Fibroblast of skin of back (primary cell): ENCODE measurements at regions not wholly inside any gene's neighbourhood (a gene's known extent, or its start where the extent isn't known, plus 50 kb on each side); places are given as distances from the start of the nearest gene placed in this dataset.
"Not testable (repeated sequence)": the region's sequence is repeated elsewhere in the genome, so short reads cannot be mapped to it uniquely, and the experiment has no call there.

Source experiments
- DNase-seq: peaks from one replicate; pipeline ENCODE4 v3.0.0-alpha.2; 2013

DNA sequence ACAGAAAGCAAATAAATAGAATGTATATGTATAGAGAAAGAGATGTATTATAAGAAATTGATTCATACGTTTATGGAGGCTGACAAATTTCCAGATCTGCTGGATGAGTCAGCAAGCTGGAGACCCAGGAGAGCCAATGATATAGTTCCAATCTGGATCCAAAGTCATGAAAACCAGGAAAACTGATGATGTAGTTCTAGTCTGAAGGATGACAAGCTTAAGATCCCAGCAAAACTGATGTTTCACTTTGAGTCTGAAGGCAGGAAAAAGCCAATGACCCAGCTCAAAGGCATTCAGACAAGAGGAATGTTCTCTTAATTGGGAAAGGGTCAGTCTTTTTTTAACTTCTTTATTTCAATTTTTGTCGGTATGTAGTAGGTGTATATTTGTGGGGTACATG is 102.6 kb downstream of the LHFPL1 start:
- DNase-seq = peak; percentile 15

DNA sequence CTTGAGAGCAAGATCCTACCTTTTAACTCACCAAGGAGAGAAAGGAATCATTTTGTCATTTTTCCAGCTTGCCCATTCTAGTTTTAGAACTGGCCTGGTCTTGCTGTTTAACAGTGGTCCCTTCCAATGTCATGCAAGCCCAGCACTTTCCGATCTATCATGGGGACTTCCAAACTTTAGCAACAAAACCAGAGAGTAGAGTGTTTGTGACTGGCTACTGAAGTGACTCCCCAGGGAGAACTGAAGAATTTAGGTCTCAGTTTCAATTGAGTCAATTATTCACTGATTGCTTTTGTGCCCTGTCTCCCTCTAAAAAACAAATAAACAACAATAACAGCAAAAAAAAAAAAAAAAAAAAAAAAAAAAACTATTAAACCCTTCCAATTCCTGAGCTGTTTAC is 108.3 kb downstream of the LHFPL1 start:
- DNase-seq = no peak

DNA sequence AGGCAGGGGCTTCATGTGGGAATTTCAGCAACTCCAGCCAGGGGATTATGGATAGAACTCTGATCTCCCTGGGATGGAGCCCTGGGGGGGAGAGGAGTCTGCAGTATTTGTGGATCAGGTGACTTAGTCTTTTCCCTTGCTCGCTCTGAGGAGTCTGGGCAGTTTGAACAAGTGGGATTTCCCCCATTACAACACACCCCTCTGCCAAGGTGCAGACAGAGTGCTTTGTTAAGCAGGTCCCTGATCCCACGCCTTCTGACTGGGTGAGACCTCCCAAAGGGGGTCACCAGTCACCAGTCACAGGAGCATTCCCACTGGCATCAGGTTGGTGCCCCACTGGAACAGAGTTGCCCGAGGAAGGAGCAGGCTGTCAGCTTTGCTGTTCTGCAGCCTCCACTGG is 123.9 kb downstream of the LHFPL1 start:
- no peak for DNase-seq

DNA sequence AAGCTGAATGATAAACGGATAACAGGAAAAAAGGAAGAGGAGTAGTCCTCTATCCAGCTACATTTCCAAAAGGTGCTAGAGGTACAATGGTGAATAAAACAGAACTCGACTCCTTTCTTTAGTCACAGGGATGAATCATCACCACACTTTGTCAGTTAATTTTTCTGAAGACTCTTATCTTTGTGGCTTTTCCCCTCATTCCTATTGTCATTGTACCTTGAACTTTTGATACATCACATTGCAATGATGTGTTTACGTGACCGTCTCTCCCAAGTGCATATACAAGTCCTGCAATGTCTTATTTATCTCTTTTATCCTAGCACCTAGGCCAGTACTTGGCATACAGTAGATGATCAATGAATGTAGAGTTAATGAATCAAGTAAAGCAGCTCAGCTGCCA is 134.7 kb downstream of the LHFPL1 start:
- no peak for DNase-seq

DNA sequence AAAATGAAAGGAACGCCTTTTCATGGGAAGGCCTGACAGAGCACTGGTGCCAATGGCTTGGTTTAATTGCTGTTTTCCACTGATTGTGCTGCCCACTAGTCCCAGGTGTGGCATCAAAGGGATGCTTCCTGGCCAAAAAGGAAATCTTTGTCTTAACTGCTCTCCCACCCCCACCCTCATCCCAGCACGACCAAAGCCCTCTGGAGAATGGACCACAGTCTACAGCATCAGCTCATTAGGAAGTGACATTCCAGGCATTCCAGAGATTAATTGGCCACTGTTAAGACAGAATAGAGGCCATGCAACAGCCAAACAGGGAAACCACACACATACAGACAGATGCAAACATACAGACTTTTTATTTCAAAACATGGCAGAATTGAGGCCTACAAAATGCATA is 143.2 kb downstream of the LHFPL1 start:
- no peak for DNase-seq

DNA sequence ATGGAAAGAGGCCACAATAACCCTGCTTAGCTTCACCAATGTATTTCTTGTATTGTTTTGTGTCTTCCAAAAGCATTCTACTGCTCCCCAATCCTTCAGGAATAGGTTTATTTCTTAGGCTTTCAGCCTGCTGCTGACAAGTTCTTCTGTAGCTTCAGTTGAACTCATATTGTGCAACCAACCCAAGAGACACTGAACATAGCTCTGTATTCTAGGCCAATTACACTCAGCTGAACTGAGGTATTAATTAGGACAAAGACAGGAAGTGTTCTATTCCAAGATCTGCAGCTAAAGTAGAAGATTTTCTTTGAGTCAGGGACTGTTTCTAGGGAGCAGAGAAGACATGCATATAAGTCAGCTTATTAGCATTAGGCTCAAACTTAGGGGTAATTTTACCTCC is 151.8 kb downstream of the LHFPL1 start:
- DNase-seq = no peak

DNA sequence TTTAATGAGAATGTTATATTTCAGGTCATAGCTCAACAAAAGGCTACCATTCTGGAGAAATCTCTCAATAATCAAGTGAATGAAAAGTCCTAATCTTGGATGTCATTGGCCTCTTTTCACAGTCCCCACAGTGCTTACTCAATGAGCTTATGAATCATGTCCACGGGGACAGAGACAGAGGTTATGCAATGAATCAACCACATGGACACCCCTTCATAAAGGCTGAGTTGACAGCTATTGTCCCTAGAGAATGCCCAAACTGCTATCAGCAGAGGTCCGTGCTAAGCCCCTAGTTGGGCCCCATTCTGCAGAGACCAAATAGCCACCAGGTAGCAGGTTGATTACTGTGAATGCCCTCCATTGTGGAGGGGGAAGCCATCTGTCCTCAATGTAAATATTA is 158.1 kb downstream of the LHFPL1 start:
- no peak for DNase-seq

DNA sequence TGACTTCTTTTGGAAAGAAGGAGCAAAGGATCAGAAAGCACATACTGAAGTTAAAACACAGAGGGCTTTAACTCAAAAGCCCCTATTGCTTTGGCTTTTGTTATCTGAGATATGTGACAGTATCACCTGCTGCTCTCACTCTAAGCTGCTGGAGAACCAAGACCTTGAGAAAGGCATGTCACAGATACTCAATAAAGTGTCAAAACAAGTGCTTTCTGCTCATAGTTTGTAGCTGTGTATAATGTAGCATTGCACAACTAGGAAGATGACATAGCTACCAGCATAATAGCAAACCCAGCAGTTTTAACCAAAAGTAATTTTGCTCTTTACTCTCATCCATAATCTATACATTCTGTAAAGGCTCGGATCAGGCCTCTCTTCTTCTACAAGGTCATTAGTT is 159.6 kb downstream of the LHFPL1 start:
- DNase-seq = no peak

DNA sequence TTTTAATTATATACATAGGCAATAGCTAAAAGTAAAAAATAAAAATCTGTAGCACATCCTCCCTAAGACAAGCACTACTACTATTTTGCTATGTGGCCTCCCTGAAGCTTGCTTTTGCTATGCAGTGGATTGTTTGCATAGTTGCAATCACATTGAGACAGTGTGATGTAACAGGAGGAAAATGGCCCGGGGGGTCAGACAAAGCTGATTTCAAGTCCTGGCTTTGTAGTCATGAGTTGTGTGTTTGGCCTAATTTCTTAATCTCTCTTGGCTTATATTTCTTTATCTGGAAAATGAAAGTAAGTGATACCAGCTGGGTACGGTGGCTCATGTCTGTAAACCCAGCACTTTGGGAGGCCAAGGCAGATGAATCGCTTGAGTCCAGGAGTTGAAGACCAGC is 166.6 kb downstream of the LHFPL1 start:
- DNase-seq = peak; percentile 0

DNA sequence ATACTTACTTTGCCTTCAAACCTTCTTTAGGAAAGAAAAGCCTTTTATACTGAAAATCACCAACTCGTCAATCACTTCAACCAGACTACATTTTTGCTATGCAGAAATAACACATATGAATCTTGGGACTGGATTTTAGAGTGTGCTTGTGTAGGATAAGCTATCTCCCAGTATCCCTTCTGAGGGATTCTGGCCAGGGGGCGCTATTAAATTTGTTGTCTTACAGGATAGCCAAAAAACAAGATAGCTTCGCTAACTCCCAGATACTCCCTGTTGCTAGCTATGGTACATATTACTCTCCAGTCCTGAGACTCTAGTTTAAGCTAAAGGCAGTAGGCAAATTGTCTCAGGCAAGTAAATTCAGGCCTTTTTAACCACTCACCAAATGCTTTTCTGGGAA is 167.2 kb downstream of the LHFPL1 start:
- DNase-seq = no peak

DNA sequence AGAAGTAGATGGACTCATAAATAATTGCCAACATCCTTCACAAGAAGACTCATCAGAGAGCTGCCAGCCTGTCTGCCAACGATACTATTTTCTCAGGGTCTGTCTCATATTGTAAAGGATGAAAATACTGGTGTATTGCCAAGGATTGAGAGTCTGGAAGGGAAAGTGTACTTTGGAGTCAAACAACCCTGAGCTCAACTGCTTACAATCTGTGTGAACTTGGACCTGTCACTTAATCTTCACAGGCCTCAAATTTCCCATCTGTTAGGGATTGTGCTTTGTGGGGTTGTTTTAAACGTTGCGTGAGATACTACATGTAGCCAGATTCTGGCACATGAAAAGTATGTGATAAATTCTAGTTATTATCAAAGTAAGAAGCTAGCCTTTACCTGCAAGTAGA is 169.1 kb downstream of the LHFPL1 start:
- DNase-seq = no peak

DNA sequence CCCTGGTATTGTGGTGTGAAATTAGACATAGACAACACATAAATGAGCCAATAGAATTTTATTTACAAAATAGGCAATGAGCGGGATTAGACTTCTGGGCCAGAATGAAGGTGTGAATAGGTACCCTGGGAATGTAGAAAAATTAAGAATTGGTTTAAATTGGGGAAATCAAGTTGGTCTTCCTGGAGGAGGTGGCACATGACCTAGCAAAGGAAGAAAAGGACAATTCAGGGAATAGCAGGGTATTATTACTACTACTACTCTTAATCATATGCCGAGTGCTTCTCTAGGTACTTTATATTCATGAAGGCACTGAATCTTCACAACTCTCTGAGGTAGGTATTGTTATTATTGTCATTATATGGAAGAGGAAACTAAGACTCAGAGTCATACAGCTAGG is 202.1 kb downstream of the LHFPL1 start:
- DNase-seq = no peak

DNA sequence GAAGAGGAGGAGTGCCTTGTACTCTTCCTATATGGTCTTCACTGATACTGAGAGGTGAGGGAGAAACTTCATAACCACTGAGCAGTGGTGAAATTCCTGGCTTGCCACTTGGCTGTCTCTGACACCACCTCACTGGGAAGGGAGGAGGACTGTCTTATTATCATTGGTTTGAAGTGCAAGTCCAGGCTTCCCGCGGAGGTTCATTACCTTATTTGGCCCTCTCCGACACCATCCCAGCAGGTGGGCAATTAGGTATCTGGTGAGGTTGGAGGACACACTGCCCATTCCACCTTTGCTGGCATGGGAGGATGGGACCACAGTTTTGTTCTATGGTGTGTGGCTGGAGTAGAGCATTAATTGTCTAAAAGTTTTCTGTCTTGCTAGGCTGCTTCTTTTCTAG is 206.1 kb downstream of the LHFPL1 start:
- no peak for DNase-seq

DNA sequence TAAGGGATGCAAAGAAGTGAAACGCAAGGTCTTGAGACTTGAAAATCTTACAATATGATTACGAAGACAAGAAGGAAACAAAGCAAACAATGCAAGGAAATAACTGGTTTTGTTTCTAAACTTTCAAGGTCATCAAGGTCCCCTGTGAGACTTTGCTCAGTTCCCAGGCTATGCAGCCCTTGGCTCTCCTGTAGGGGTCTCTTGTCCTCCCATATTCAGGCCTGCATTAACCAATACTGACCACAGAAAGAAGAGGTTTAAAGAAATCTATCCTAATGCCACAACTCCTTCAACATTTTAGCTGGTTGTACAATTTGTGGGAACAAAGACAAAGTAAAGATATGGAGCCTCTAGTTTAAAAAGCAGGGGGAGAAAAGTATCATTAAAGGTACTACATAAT is 209.2 kb downstream of the LHFPL1 start:
- no peak for DNase-seq

DNA sequence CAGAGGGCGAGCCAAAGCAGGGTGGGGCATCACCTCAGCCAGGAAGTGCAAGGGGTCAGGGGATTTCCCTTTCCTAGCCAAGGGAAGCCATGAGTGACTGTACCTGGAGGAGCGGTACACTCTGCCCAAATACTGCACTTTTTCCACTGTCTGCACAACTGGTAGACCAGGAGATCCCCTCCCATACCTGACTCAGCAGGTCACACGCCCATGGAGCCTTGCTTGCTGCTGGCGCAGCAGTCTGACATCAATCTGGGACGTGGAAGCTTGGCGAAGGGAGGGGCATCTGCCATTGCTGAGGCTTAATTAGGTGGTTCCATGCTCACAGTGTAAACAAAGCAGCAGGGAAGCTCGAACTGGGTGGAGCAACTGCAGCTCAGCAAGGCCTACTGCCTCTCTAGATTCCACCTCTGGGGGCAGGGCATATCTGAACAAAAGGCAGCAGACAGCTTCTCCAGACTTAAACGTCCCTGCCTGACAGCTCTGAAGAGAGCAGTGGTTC is 217.7 kb downstream of the LHFPL1 start:
- DNase-seq = not testable (repeated sequence)

DNA sequence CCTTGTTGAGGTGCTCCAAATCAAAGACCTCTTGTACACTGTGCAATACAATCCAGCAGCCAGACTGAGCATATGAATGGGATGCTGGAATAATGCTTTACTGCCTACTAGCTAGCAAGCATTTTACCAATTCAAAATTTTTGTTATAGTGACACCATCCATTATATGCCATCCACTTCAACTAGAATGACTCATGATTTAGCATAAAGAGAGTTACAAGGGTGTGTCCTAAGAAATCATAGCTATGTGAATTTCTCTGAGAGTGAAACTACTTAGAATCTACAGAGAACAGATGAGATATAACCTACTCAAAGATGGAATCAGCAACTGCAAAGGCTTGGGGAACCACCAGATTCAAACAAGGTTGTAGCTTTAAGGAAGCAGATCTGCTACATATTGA is 221.9 kb downstream of the LHFPL1 start:
- DNase-seq = no peak

DNA sequence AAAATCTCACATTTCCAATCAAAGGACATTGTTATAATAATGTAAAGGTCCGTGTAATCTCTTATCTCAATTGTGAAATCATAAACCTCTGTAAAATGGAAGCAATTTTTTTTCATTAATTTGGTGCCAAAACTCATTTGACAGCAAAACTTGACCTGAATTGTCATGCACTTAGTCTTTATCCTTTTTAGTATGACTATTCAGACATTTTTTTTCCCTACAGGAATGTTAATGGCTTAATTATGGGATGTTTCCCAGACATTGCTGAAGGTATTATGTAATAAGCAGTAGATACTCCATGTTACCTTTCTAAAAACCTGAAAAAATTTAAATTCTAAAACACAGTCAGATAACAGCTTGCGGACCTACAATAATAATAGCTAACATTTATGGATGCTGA is 228.9 kb downstream of the LHFPL1 start:
- no peak for DNase-seq

DNA sequence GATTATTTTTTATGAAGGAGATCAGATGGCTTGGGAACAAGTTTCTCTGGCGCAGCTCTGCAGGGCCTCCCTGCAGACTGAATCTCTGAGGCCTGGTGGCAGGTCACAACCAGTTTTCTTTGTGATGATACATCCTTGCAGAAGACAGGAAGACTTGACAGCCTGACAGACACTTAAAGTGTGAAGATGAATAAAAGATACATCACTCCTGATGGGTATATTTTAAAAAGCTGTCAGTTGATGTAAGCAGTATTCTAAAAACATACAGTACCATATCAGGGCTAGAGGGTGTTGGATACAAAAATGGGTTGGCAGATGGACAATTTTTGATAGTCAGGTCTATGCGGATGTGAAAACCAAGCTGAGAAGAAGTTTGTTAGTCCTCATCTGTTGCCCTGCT is 239.5 kb downstream of the LHFPL1 start:
- no peak for DNase-seq

DNA sequence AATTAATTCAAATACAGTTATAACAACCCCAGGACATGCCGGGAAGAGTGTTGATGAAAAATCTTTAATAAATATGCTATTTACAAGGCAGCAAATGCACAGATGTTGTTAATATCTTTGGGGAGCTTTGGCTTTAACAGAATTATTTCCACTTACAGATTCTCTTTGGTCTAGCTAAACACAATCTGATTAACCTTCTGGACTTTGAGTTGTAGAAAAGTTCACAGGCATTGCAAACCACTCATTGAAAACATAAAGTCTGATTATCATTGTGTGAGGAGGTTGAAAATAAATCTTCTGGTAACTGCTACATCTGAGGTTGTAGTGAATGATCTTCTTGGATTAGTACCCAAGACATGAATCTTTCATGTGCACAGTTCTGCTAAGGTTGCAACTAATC is 255.6 kb downstream of the LHFPL1 start:
- no peak for DNase-seq

DNA sequence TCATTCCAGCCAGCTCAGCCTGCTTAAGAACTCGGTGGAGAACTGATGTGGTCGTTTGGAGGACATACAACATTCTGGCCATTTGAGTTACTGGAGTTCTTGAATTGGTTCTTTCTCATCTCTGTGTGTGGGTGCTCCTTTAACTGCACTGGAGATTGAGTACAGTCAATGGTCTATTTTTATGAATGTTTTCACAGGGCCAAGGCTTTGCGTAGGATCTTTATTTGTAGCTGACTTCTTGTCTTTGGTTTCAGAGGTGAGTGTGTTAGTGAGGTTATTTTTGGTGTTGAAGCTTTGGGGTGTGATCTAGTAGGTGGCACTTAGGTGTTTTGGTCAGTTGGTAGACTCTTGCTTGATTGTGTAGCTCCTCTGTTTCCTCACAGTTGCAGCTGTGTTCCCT is 288.4 kb downstream of the LHFPL1 start:
- DNase-seq = no peak

DNA sequence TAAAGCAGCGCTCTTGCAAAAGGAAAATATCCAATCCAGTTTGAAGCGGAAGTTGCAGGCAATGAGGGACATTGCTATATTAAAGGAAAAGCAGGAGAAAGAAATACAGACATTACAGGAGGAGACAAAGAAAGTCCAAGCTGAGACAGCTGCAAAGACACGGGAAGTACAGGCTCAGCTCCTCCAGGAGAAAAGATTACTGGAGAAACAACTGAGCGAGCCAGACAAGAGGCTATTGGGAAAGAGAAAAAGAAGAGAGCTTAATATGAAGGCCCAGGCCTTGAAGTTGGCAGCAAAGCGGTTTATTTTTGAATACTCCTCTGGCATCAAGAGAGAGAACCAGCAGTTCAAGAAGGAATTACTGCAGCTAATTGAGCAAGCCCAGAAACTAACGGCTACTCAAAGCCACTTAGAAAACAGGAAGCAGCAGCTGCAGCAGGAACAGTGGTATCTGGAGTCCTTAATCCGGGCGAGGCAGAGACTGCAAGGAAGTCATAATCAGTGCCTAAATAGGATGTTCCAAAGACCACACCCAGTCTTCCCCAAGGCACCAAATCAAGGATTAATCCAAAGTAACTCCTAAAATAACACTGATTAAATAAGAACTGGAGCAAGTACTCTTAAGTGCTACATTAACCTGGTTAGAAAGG is 298.0 kb downstream of the LHFPL1 start:
- DNase-seq = not testable (repeated sequence)

DNA sequence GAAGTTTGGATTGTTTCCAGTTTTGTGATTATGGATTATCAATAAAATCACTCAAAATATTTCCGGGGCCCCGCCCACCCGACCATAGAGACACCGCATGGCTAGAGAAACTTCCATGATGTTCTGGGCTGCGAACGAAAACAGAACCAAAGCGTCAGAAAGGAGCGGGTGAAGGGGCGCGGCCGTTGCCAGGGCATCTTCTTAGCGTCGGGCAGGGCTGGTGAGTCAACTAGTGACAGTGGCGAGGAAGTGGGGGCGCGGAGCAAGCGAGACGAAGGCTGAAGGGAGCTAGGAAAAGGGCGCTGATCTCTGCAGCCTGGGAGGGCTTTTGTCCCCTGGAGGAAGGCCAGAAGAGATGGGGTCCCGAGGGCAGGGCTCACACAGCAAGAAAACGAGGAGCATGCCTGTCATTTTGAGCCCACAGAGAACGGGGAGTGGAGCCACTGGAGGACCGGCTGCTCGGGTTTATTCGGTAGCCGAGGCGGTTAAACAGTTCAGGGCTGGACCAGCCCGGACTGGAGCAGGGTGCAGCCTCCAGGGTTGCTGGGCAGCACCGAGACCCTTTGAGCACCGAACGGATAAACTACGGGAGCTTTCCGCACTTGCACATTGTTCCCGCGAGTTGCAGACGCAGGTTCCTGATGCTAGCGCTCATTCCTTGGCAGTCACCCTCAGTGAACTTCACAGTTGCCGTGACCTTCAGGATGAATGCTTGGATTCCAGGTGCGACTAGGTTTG is 298.1 kb upstream of the TRPC5 start:
- DNase-seq = no peak

DNA sequence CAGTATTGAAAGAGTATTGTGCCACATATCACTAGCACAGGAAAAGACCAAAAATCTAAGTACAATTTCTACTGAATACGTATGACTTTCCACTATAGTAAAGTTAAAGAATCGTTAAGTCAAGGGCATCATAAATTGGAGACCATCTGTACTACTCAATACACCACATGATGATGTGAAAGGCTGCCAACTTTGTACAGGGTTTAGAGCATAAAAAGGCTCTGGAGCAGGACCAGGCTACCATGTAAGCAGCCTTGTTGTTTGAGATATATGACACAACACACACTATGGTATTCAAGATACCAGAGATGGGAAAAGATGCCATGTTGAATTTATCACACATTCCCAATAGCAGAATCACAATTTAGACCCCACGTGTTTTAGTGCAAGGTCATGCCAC is 294.9 kb upstream of the TRPC5 start:
- DNase-seq = no peak

DNA sequence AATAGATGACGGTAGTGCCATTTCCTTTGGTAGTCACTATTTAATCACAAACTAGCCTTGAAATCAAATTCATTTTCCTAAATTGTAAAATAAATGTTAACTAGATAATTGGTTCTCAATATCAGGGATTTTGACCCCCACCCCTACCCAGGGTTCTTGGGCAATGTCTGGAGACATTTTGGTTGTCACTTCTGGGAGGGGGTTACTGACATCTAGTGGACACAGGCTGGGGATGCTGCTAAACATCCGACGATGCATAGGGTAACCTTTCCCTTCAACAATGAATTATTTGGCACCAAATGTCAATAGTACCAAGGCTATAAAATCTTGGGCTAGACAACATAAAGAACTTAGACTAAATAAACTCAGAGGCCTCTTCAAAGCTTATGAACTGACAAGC is 285.8 kb upstream of the TRPC5 start:
- no peak for DNase-seq

DNA sequence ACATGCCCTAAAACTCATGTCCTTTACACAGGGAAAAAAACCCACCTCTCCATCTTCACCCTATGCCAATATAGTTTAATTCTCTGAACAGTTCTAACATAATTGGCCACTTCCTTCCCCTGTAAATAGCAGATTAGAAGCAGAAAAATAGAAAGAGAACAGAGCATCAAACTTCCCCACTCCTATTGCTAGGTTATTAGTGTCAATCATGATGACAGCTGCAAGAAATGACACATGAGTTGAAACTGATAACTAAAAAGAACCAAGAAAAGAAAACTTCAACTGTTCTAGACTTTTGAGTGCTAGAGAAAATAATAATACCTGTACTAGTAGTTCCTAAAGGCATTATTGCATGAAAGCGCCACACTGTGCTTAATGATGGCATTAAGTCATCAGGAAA is 284.5 kb upstream of the TRPC5 start:
- DNase-seq = no peak
